PC-9 (cell line): ENCODE measurements at regions not wholly inside any gene's neighbourhood (a gene's known extent, or its start where the extent isn't known, plus 50 kb on each side); places are given as distances from the start of the nearest gene placed in this dataset.

Experiments used
- BruUV-seq: library from RNA; stranded (reverse); fragments of 400-500 nt; replicated peaks from 2 replicates; lab custom pipeline; 2021; lab: Mats Ljungman, UMichigan
- CTCF ChIA-PET: fragments of 300-600 bp; sonication (Branson Sonifier 250); formaldehyde crosslinking; loops from one replicate; lab custom pipeline; 2022; ENCODE audit warnings: antibody characterized with exemption; lab: Charles Lee
- POLR2A ChIA-PET: fragments of 300-600 bp; sonication (Branson Sonifier 250); formaldehyde crosslinking; loops from one replicate; lab custom pipeline; 2022; ENCODE audit warnings: antibody characterized with exemption; ENCODE audit not compliant: unreplicated experiment; lab: Charles Lee
- DNase-seq, 2 experiments: peaks; one replicate each; pipeline versions ENCODE4 v3.0.0 to v3.0.0-alpha.2; 2015 to 2022; ENCODE audit warnings: mixed read lengths in 1 of 2
- H2AFZ ChIP-seq: fragments of 200-600 bp; sonication (generic); 2 replicates; pipeline ENCODE4 v1.8.1; 2017; ENCODE audit warnings: antibody characterized with exemption
- H3F3A ChIP-seq: fragments of 200-600 bp; sonication (generic); 2 replicates; pipeline ENCODE4 v1.8.1; 2017; ENCODE audit warnings: antibody characterized with exemption, mild to moderate bottlenecking, low read depth; ENCODE audit not compliant: insufficient read depth
- H3K27ac ChIP-seq: fragments of 200-600 bp; sonication (generic); 2 replicates; pipeline ENCODE4 v1.6.1; 2016; ENCODE audit warnings: mixed run types
- H3K27me3 ChIP-seq: fragments of 200-600 bp; sonication (generic); 2 replicates; pipeline ENCODE4 v1.6.1; 2016; ENCODE audit warnings: low read depth, mixed run types; ENCODE audit not compliant: insufficient read depth
- H3K36me3 ChIP-seq: fragments of 200-600 bp; sonication (generic); 2 replicates; pipeline ENCODE4 v1.6.1; 2016; ENCODE audit warnings: low read depth, mixed run types
- H3K4me1 ChIP-seq: fragments of 200-600 bp; sonication (generic); replicated peaks from 2 replicates; pipeline ENCODE4 v1.6.1; 2016; ENCODE audit warnings: mixed run types; ENCODE audit not compliant: insufficient read depth
- H3K4me2 ChIP-seq: fragments of 200-600 bp; sonication (generic); 2 replicates; pipeline ENCODE4 v1.6.1; 2017; ENCODE audit warnings: mixed run types
- H3K4me3 ChIP-seq: fragments of 200-600 bp; sonication (generic); 2 replicates; pipeline ENCODE4 v1.6.1; 2016; ENCODE audit warnings: mixed run types
- H3K79me2 ChIP-seq: fragments of 200-600 bp; sonication (generic); 2 replicates; pipeline ENCODE4 v1.6.1; 2017; ENCODE audit warnings: low read depth, mixed run types
- H3K9me2 ChIP-seq: fragments of 200-600 bp; sonication (generic); 2 replicates; pipeline ENCODE4 v1.8.1; 2017; ENCODE audit warnings: mild to moderate bottlenecking; ENCODE audit not compliant: insufficient read depth
- H3K9me3 ChIP-seq: fragments of 200-600 bp; sonication (generic); 2 replicates; pipeline ENCODE4 v1.8.1; 2016; ENCODE audit warnings: low read depth; ENCODE audit not compliant: insufficient read depth
- H4K20me1 ChIP-seq: fragments of 200-600 bp; sonication (generic); 2 replicates; pipeline ENCODE4 v1.8.1; 2017; ENCODE audit not compliant: insufficient read depth
- EZH2 ChIP-seq: fragments of 200-600 bp; sonication (generic); IDR thresholded peaks from 2 replicates; pipeline ENCODE4 v1.8.0; 2017; ENCODE audit warnings: antibody characterized with exemption, low read depth
- intact Hi-C: fragments of 100-400 bp; cut with micrococcal nuclease; formaldehyde crosslinking; loops from one replicate; pipeline ENCODE4 v1.10.0; 2022; ENCODE audit not compliant: unreplicated experiment
- TF ChIP-seq, protein P1 (sequence below): fragments of 200-600 bp; sonication (generic); conservative IDR thresholded peaks from 2 replicates; pipeline ENCODE4 v1.6.1; 2017; ENCODE audit warnings: mixed run types, antibody characterized with exemption, mild to moderate bottlenecking, moderate library complexity

DNA sequence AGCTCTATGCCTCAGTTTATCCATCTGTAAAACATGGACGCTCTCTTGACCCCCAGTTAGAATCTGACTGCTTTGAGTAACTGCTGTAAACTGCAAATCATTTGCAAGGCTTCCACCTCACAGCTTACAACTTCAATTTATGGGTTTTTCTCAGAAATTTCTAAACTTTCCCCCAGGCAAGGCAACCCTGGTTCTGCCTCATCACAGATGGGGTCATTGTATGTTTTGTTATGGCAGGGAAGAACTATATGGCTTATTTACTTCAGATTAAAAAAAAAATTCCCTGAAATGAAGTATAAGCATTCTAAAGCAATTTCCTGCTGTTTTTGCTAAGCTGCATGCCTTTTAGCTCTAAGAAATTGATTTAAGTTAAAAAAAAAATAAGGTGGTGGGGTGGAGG, 60.0 kb downstream of the TMEM215 start:
- no peak for DNase-seq
- Histone ChIP-seq H3K4me1 (no peaks in the 10 kb centered on the region), H3F3A (no peaks in the 10 kb centered on the region), H3K27me3 (no peaks in the 10 kb centered on the region), H3K27ac (no peak overlapping the region), H2AFZ (no peak overlapping the region), H3K9me3 (no peaks in the 10 kb centered on the region), H3K9me2 (no peaks in the 10 kb centered on the region), H3K79me2 (no peaks in the 10 kb centered on the region), H3K4me2 (no peak overlapping the region), H3K4me3 (no peak overlapping the region), H3K36me3 (no peaks in the 10 kb centered on the region), H4K20me1 (no peaks in the 10 kb centered on the region)
- ChIA-PET POLR2A (no interaction called here), CTCF (no interaction called here)
- no TSS peak for BruUV-seq
- no peak for TF ChIP-seq EZH2
- TF ChIP-seq, protein P1, sequence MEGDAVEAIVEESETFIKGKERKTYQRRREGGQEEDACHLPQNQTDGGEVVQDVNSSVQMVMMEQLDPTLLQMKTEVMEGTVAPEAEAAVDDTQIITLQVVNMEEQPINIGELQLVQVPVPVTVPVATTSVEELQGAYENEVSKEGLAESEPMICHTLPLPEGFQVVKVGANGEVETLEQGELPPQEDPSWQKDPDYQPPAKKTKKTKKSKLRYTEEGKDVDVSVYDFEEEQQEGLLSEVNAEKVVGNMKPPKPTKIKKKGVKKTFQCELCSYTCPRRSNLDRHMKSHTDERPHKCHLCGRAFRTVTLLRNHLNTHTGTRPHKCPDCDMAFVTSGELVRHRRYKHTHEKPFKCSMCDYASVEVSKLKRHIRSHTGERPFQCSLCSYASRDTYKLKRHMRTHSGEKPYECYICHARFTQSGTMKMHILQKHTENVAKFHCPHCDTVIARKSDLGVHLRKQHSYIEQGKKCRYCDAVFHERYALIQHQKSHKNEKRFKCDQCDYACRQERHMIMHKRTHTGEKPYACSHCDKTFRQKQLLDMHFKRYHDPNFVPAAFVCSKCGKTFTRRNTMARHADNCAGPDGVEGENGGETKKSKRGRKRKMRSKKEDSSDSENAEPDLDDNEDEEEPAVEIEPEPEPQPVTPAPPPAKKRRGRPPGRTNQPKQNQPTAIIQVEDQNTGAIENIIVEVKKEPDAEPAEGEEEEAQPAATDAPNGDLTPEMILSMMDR: no peak
- intact Hi-C loops: no loop called here

DNA sequence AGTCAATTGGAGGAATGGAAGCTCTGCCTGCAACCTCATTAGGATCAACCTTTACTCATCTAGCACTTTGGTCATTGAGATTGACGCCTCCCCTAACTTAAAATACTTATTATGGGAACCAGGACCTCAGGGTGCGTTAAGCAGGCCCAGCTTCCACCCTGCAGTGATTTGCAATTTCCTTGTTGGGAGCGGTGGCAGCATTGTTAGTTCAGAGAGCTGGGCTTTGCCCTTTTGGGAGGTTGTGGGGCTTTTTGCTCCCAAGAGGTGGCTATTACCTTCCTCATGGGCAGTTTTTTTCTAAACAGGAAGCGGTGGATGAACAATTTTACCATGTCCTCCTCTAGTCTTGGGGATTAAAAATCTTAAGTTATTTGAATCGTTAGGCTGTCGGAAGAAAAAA, 60.9 kb downstream of the TMEM215 start:
- no peaks in the 10 kb centered on the region for H3K27me3 ChIP-seq
- no peaks in the 10 kb centered on the region for H3K9me2 ChIP-seq
- intact Hi-C loops: no loop called here
- H3K4me1 ChIP-seq: no peaks in the 10 kb centered on the region
- no peak for DNase-seq
- no peak overlapping the region for H3K4me2 ChIP-seq
- H3K27ac ChIP-seq: no peak overlapping the region
- H2AFZ ChIP-seq: no peak overlapping the region
- H3K36me3 ChIP-seq: no peaks in the 10 kb centered on the region
- H3K9me3 ChIP-seq: no peaks in the 10 kb centered on the region
- TF ChIP-seq EZH2: no peak
- H3K79me2 ChIP-seq: no peaks in the 10 kb centered on the region
- no peaks in the 10 kb centered on the region for H4K20me1 ChIP-seq
- POLR2A ChIA-PET: no interaction called here
- no peaks in the 10 kb centered on the region for H3F3A ChIP-seq
- CTCF ChIA-PET: no interaction called here
- H3K4me3 ChIP-seq: no peak overlapping the region
- BruUV-seq: no TSS peak

DNA sequence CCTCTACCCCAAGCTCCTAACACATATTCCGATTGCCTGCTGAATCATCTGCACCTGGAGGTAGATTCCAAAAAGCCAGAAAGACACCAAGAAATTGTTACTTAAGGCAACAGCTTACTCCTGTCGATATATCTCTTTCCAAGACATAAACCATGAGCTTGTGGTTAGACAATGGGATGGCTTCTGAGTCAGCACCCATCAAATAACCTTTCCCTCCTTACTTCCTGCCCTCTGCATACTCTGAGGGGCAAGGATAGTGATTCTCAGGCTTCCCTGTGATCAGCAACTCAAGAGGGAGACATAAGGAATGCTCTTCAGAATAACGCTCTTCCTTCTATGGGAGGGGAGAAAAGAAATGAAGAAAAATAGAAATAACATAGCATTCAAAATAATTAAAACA, 70.9 kb downstream of the TMEM215 start:
- Histone ChIP-seq H3K36me3 (no peaks in the 10 kb centered on the region), H3K9me3 (no peaks in the 10 kb centered on the region), H3K27me3 (no peaks in the 10 kb centered on the region), H3K4me3 (no peak overlapping the region), H3K9me2 (no peaks in the 10 kb centered on the region), H3K79me2 (no peaks in the 10 kb centered on the region), H4K20me1 (no peaks in the 10 kb centered on the region), H3F3A (no peaks in the 10 kb centered on the region), H3K27ac (no peak overlapping the region), H3K4me1 (no peaks in the 10 kb centered on the region), H2AFZ (no peak overlapping the region), H3K4me2 (no peak overlapping the region)
- ChIA-PET POLR2A (no interaction called here), CTCF (no interaction called here)
- intact Hi-C loops: no loop called here
- TF ChIP-seq, protein P1: no peak
- TF ChIP-seq EZH2: no peak
- DNase-seq: no peak
- BruUV-seq: no TSS peak

DNA sequence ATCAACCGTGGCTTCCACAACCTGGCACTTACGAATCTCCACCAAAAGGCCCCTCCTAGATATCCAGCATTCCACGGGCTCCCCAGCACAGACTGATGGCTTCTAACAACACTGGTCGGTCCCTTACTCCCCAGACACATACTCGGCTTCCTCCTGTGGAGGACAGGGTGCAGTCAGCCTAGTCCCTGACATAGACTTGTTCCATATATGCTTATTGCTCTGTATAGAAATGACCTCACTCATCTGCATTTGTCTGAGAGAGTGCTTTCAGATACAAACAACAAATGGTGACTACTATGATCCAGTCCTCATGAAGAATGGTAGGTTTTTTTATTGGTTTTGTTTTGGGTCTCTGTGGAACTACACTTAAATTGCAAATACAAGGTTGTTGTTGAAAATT, 72.4 kb downstream of the TMEM215 start:
- CTCF ChIA-PET: no interaction called here
- Histone ChIP-seq H3K4me3 (no peak overlapping the region), H3K27ac (no peak overlapping the region), H3K9me3 (no peaks in the 10 kb centered on the region), H3F3A (no peaks in the 10 kb centered on the region), H3K4me1 (no peaks in the 10 kb centered on the region), H4K20me1 (no peaks in the 10 kb centered on the region), H3K9me2 (no peaks in the 10 kb centered on the region), H3K4me2 (no peak overlapping the region), H3K27me3 (no peaks in the 10 kb centered on the region), H3K79me2 (no peaks in the 10 kb centered on the region), H3K36me3 (no peaks in the 10 kb centered on the region), H2AFZ (no peak overlapping the region)
- TF ChIP-seq EZH2: no peak
- TF ChIP-seq, protein P1: no peak
- DNase-seq: no peak
- intact Hi-C loops: no loop called here
- POLR2A ChIA-PET: no interaction called here
- no TSS peak for BruUV-seq
